Esophagus muscularis mucosa (tissue), 4 donors: ENCODE measurements at regions not wholly inside any gene's neighbourhood (a gene's known extent, or its start where the extent isn't known, plus 50 kb on each side); places are given as distances from the start of the nearest gene placed in this dataset.

Experiments used
- DNase-seq: peaks from one replicate; pipeline ENCODE4 v3.0.0-alpha.2; 2017; ENCODE audit errors: extremely low spot score
- H3K27ac ChIP-seq, 4 donors: fragments of 200-600 bp; sonication (generic); replicated peaks in 1 of 4; 1 replicate in 3 of 4; 2 replicates in 1 of 4; pipeline ENCODE4 v1.5.1; 2016 to 2019; ENCODE audit warnings: mild to moderate bottlenecking in 1 of 4
- H3K27me3 ChIP-seq, 4 donors: fragments of 200-600 bp; sonication (generic); one replicate each; pipeline versions ENCODE4 v1.5.1 to v1.6.0; 2016 to 2019
- H3K36me3 ChIP-seq, 4 donors: fragments of 200-600 bp; sonication (generic); one replicate each; pipeline ENCODE4 v1.5.1; 2016 to 2019
- H3K4me1 ChIP-seq, 4 donors: fragments of 200-600 bp; sonication (generic); one replicate each; pipeline ENCODE4 v1.5.1; 2016 to 2019
- H3K4me3 ChIP-seq, 4 donors: fragments of 200-600 bp; sonication (generic); 1 replicate in 2 of 4; 2 replicates in 2 of 4; pipeline ENCODE4 v1.5.1; 2016 to 2019; ENCODE audit warnings: mild to moderate bottlenecking in 4 of 4, moderate library complexity in 1 of 4
- H3K9me3 ChIP-seq, 4 donors: fragments of 200-600 bp; sonication (generic); 1 replicate in 3 of 4; 2 replicates in 1 of 4; pipeline ENCODE4 v1.5.1; 2016 to 2019
- CTCF ChIP-seq, 3 experiments: fragments of 200-600 bp in 2 of 3; fragments of 450-650 bp in 1 of 3; sonication (generic) in 2 of 3; IDR thresholded peaks; one replicate each; pipeline ENCODE4 v1.5.1; 2017 to 2019; ENCODE audit warnings: antibody characterized with exemption in 3 of 3, mild to moderate bottlenecking in 2 of 3, moderate library complexity in 1 of 3
- EP300 ChIP-seq: sonication (generic); formaldehyde crosslinking; IDR thresholded peaks from one replicate; pipeline ENCODE4 v1.6.1; 2017; ENCODE audit warnings: antibody characterized with exemption
- POLR2A ChIP-seq: fragments of 450-650 bp; IDR thresholded peaks from one replicate; pipeline ENCODE4 v1.6.1; 2017; ENCODE audit warnings: antibody characterized with exemption, moderate library complexity, mild to moderate bottlenecking, low read depth
- POLR2AphosphoS5 ChIP-seq, 2 donors: sonication (generic); formaldehyde crosslinking; IDR thresholded peaks; one replicate each; pipeline ENCODE4 v1.6.1; 2017; ENCODE audit warnings: antibody characterized with exemption in 2 of 2
- WGBS: methylation state at CpG from one replicate; pipeline ENCODE4 v1.1.5; 2018; 5-methylcytosine and 5-hydroxymethylcytosine counted together
- intact Hi-C: fragments of 100-400 bp; cut with DNase I; formaldehyde crosslinking; loops from one replicate; pipeline ENCODE4 v1.15.1; 2023

- intact Hi-C loops: no loop called here
- TF ChIP-seq CTCF (IDR thresholded peaks at IDR 0.05): no peak
- no peak for TF ChIP-seq POLR2A
- Histone ChIP-seq H3K9me3 (no peaks in the 10 kb centered on the region), H3K27me3 (no peaks in the 10 kb centered on the region), H3K36me3 (no peaks in the 10 kb centered on the region), H3K4me3 (no peak overlapping the region), H3K27ac (no peak overlapping the region), H3K4me1 (no peaks in the 10 kb centered on the region)
- WGBS: 87% methylated on average over 4 of the region's 4 CpGs
- DNase-seq: no peak
Measured at GRCh38 chr2:125867908-125868307, 788.0 kb upstream of the GYPC start.

DNA sequence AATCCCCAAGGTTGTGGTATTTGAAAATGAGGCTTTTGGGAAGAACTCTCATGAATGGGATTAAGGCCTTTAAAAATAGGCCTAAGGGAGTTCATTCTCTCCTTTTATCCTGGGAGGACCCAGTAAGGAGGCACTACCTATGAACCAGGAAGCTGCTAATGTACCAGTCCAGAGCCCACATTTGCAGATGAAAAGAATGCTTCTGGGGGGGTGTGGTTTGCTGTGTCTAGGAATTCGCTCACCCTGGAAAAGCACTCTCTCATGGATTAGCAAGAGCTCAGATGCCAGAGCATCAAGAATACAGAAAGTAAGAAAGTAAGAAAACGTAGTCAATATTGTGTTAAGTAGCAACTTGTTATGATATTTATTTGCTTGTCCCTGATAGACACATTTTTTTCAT is 785.7 kb upstream of the GYPC start:
- DNase-seq: no peak
- Histone ChIP-seq H3K27ac (no peak overlapping the region), H3K4me3 (no peak overlapping the region), H3K4me1 (no peaks in the 10 kb centered on the region), H3K36me3 (no peaks in the 10 kb centered on the region), H3K27me3 (no peaks in the 10 kb centered on the region), H3K9me3 (no peaks in the 10 kb centered on the region)
- intact Hi-C loops: no loop called here
- TF ChIP-seq POLR2A (no peak), POLR2AphosphoS5 (IDR thresholded peaks at IDR 0.05) (no peak), EP300 (no peak), CTCF (IDR thresholded peaks at IDR 0.05) (no peak)
- WGBS: 79% methylated on average over 2 of the region's 2 CpGs

- WGBS: 76% methylated on average over 1 of the region's 1 CpG
- H3K9me3 ChIP-seq: no peaks in the 10 kb centered on the region
- H3K27ac ChIP-seq: no peak overlapping the region
- no peak for DNase-seq
- H3K36me3 ChIP-seq: no peaks in the 10 kb centered on the region
- H3K27me3 ChIP-seq: no peaks in the 10 kb centered on the region
- no peak for TF ChIP-seq POLR2AphosphoS5 (IDR thresholded peaks at IDR 0.05)
- TF ChIP-seq POLR2A: no peak
- TF ChIP-seq EP300: no peak
- intact Hi-C loops: no loop called here
- H3K4me1 ChIP-seq: no peaks in the 10 kb centered on the region
- no peak overlapping the region for H3K4me3 ChIP-seq
Measured at GRCh38 chr2:125870746-125871145, 785.2 kb upstream of the GYPC start.

DNA sequence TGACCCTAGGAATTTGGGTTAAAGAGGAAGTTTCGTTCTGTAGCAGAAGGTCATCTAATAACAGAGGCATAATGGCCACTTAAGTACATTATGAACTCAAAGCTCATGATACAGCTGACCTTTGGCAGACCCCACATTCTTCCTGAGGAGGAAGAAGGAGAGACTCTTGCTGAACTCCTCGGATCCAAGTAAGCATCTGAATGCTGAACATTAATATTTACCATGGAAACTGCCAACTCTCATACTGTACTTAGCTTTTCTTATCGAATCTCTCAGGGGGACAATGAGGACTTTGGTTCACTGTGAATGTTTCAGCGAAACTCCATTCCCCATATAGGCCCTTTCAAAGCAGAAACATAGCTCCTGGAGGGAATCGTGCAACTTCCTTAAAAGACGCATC is 781.4 kb upstream of the GYPC start:
- no peak overlapping the region for H3K27ac ChIP-seq
- 60% methylated on average over 6 of the region's 6 CpGs for WGBS
- no peak for TF ChIP-seq POLR2A
- no peaks in the 10 kb centered on the region for H3K27me3 ChIP-seq
- H3K4me1 ChIP-seq: no peaks in the 10 kb centered on the region
- H3K36me3 ChIP-seq: no peaks in the 10 kb centered on the region
- H3K4me3 ChIP-seq: no peak overlapping the region
- peaks cover 0 to 7% (median 3%) of the 10 kb centered on the region in 4 donors for H3K9me3 ChIP-seq
- DNase-seq: no peak
- intact Hi-C loops: no loop called here

DNA sequence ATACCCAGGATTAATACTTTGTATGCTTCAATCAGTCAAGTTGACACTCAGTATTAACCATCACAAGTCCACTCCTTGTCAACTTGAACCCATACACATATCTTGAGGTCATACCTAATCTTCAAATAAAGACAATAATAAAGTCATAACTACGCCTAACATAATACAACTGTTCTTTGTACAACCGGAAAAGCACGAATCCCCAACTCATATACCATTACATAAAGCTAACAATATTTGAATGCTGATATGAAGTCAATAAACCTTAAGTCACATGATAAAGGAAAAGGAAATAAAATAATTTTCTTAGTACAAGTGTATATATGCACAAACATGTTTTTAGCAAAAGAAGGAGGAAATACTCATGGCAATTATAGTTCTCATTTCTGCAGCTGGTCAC is 770.6 kb upstream of the GYPC start:
- Histone ChIP-seq H3K4me3 (no peak overlapping the region), H3K36me3 (no peaks in the 10 kb centered on the region), H3K4me1 (no peaks in the 10 kb centered on the region), H3K9me3 (peaks cover 0 to 20% (median 15%) of the 10 kb centered on the region in 4 donors), H3K27ac (no peak overlapping the region), H3K27me3 (no peaks in the 10 kb centered on the region)
- no peak for TF ChIP-seq POLR2AphosphoS5 (IDR thresholded peaks at IDR 0.05)
- TF ChIP-seq EP300: no peak
- TF ChIP-seq CTCF (IDR thresholded peaks at IDR 0.05): no peak
- no peak for TF ChIP-seq POLR2A
- intact Hi-C loops: no loop called here
- 96% methylated on average over 3 of the region's 3 CpGs for WGBS
- DNase-seq: no peak

DNA sequence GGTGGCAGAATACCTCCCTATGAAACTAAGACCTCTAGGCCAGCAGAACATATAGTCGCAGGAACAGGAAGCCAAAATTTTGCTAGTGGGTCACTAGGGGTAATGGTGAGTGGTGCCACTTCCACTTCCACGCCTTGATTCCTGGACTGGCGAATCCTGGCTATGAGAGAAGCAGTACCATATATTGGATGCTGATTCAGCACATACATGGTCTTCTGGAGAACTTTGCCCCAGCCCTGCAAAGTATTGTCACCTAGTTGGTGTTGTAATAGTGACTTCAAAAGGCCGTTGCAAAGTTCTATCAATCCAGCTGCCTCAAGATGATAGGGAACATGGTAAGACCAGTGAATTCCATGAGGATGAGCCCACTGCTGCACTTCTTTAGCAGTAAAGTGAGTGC is 769.8 kb upstream of the GYPC start:
- intact Hi-C loops: no loop called here
- Histone ChIP-seq H3K4me3 (no peak overlapping the region), H3K9me3 (peaks cover 0 to 23% (median 15%) of the 10 kb centered on the region in 4 donors), H3K4me1 (no peaks in the 10 kb centered on the region), H3K27me3 (no peaks in the 10 kb centered on the region), H3K27ac (no peak overlapping the region), H3K36me3 (no peaks in the 10 kb centered on the region)
- WGBS: 93% methylated on average over 4 of the region's 4 CpGs
- DNase-seq: no peak
- no peak for TF ChIP-seq CTCF (IDR thresholded peaks at IDR 0.05)
- no peak for TF ChIP-seq POLR2AphosphoS5 (IDR thresholded peaks at IDR 0.05)
- no peak for TF ChIP-seq EP300
- no peak for TF ChIP-seq POLR2A
